Stomach smooth muscle (tissue), 2 donors: ENCODE measurements at regions not wholly inside any gene's neighbourhood (a gene's known extent, or its start where the extent isn't known, plus 50 kb on each side); places are given as distances from the start of the nearest gene placed in this dataset.

ENCODE experiments used
- H3K27ac ChIP-seq: one replicate; pipeline ENCODE4 v1.7.0; 2013; ENCODE audit warnings: mild to moderate bottlenecking, low read length, inconsistent platforms
- H3K27me3 ChIP-seq, 2 donors: one replicate each; pipeline ENCODE4 v1.7.0; 2013; ENCODE audit warnings: low read length in 2 of 2; ENCODE audit not compliant: insufficient read depth in 2 of 2, control insufficient read depth in 1 of 2
- H3K36me3 ChIP-seq, 2 donors: one replicate each; pipeline ENCODE4 v1.7.0; 2013; ENCODE audit warnings: low read length in 2 of 2; ENCODE audit not compliant: control insufficient read depth in 2 of 2, insufficient read depth in 2 of 2
- H3K4me1 ChIP-seq: one replicate; pipeline ENCODE4 v1.7.0; 2013; ENCODE audit warnings: low read length; ENCODE audit not compliant: control insufficient read depth, insufficient read depth
- H3K4me3 ChIP-seq, 2 donors: one replicate each; pipeline ENCODE4 v1.7.0; 2013; ENCODE audit warnings: low read length in 2 of 2
- H3K9ac ChIP-seq, 2 donors: one replicate each; pipeline ENCODE4 v1.7.0; 2013; ENCODE audit warnings: low read length in 2 of 2, mild to moderate bottlenecking in 1 of 2
- H3K9me3 ChIP-seq, 2 donors: one replicate each; pipeline ENCODE4 v1.7.0; 2013; ENCODE audit warnings: low read length in 2 of 2; ENCODE audit not compliant: control insufficient read depth in 2 of 2
- donor health status: healthy.
- donor health status: Pancreatic carcinoma.

GRCh38 chr2:240209493-240209892 is 69.0 kb upstream of the OTOS start:
- Histone ChIP-seq H3K9ac (no peak overlapping the region), H3K36me3 (no peaks in the 10 kb centered on the region), H3K4me1 (no peaks in the 10 kb centered on the region), H3K4me3 (no peak overlapping the region), H3K27me3 (peaks cover 3 to 8% of the 10 kb centered on the region in 2 donors), H3K9me3 (peaks cover 4 to 5% of the 10 kb centered on the region in 2 donors), H3K27ac (no peak overlapping the region)

GRCh38 chr2:240210198-240210965 is 69.9 kb upstream of the OTOS start:
- Histone ChIP-seq H3K9me3 (peaks cover 4 to 5% of the 10 kb centered on the region in 2 donors), H3K36me3 (no peaks in the 10 kb centered on the region), H3K9ac (no peak overlapping the region), H3K27ac (no peak overlapping the region), H3K27me3 (peaks cover under 1 to 6% of the 10 kb centered on the region in 2 donors), H3K4me3 (no peak overlapping the region), H3K4me1 (no peaks in the 10 kb centered on the region)

GRCh38 chr2:240211096-240211495 is 70.6 kb upstream of the OTOS start:
- Histone ChIP-seq H3K4me1 (no peaks in the 10 kb centered on the region), H3K4me3 (no peak overlapping the region), H3K27me3 (peaks cover 0 to 6% of the 10 kb centered on the region in 2 donors), H3K9ac (no peak overlapping the region), H3K36me3 (no peaks in the 10 kb centered on the region), H3K9me3 (peaks cover 4 to 5% of the 10 kb centered on the region in 2 donors), H3K27ac (no peak overlapping the region)

DNA sequence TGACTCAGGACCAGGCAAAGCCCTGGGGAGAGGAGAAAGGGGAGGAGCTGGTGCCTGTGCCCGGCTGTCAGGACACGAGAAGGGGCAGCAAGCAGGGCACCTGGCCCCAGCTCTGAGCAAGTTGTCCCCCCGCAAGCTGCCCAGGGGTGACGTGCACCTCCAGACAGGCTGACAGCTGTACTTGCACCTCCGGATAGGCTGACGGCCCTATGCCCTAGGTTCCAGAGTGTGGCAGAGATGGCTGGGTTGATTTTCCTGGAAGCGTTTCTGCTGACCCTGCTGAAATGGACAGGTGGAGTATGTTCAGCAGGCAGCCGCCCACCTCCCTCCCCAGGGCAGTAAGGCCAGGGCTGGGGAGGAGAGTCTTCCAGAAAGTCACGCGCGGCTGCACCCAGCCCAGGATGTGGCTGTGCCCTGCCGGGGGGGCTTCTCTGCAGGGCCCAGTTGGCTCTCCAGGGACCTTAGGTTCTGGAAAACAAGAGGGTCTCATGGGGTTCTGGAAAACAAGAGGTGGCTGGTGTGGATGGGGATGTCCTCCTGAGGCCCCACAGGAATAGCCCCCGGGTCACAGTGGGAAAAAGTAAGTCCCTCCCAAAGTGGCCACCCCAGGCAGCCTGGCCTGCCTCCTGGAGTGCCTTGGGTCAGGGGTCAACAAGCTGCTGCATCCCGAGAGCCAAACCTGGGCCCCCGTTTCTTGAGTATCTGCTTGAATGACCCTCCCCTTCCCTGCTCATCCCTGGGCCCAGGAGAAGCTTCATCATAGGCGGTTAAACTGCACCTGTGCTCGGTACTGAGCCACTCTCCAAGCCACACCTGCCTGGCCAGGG is 71.4 kb upstream of the OTOS start:
- H3K4me3 ChIP-seq = no peak overlapping the region
- no peaks in the 10 kb centered on the region for H3K36me3 ChIP-seq
- no peak overlapping the region for H3K9ac ChIP-seq
- peaks cover 0 to 6% of the 10 kb centered on the region in 2 donors for H3K27me3 ChIP-seq
- H3K27ac ChIP-seq = no peak overlapping the region
- peaks cover 0 to 5% of the 10 kb centered on the region in 2 donors for H3K9me3 ChIP-seq
- H3K4me1 ChIP-seq = no peaks in the 10 kb centered on the region

GRCh38 chr2:240212425-240213225 is 72.2 kb upstream of the OTOS start:
- Histone ChIP-seq H3K4me1 (no peaks in the 10 kb centered on the region), H3K36me3 (no peaks in the 10 kb centered on the region), H3K9ac (no peak overlapping the region), H3K27me3 (peaks cover 0 to 6% of the 10 kb centered on the region in 2 donors), H3K9me3 (peaks cover 0 to 3% of the 10 kb centered on the region in 2 donors), H3K4me3 (no peak overlapping the region), H3K27ac (no peak overlapping the region)

GRCh38 chr2:240213226-240213475 is 72.7 kb upstream of the OTOS start:
- Histone ChIP-seq H3K4me1 (no peaks in the 10 kb centered on the region), H3K27me3 (peaks cover 0 to 6% of the 10 kb centered on the region in 2 donors), H3K36me3 (no peaks in the 10 kb centered on the region), H3K9me3 (no peaks in the 10 kb centered on the region), H3K4me3 (no peak overlapping the region), H3K27ac (no peak overlapping the region), H3K9ac (no peak overlapping the region)

GRCh38 chr2:240213476-240214421 is 73.3 kb upstream of the OTOS start:
- Histone ChIP-seq H3K4me1 (no peaks in the 10 kb centered on the region), H3K9ac (no peak overlapping the region), H3K27me3 (peaks cover 0 to 6% of the 10 kb centered on the region in 2 donors), H3K36me3 (no peaks in the 10 kb centered on the region), H3K4me3 (no peak overlapping the region), H3K9me3 (no peaks in the 10 kb centered on the region), H3K27ac (no peak overlapping the region)

DNA sequence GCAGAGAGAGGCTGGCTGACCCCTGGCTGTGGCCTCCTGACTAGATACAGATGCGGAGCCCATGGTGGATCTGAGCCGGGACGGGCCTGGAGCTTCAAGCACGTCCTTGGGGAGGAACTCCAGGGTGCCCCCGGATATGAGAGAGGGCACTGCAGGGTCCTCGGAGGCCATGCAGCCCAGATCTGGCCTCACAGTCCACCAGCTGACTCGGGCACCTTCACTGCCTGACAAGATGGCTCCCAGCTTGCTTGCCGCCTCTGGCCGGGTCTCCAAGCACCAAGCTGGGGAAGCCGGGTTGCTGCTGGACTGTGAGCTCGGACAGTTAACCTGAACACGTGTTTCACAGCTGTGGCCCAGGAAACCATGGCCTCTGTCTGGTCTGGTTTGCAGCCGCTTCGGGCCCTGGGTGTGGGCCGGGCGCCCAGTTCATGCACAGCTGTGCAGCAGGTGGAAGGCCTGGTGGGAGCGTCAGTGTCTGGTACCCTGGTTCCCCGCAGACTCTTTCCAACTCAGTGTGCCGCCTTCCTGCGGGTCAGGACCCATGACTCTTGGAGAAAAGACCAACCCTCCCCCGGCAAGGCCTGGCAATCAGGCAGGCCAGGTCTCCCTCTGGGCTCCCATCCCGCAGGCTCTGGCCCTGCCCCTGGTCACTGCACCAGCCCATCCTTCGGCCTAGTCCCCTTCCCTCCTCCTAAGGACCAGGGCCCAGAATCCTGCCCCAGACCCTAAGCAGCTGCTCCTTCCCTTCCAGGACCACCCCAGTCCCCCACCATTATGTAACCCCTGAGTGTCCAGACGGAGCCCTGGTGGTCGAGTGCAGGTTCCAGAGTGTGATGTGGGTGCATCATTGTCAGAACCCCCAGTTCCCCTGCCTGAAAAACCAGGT is 74.6 kb upstream of the OTOS start:
- Histone ChIP-seq H3K36me3 (no peaks in the 10 kb centered on the region), H3K27me3 (peaks cover 0 to 6% of the 10 kb centered on the region in 2 donors), H3K9ac (no peak overlapping the region), H3K4me3 (no peak overlapping the region), H3K27ac (no peak overlapping the region), H3K9me3 (no peaks in the 10 kb centered on the region), H3K4me1 (no peaks in the 10 kb centered on the region)

DNA sequence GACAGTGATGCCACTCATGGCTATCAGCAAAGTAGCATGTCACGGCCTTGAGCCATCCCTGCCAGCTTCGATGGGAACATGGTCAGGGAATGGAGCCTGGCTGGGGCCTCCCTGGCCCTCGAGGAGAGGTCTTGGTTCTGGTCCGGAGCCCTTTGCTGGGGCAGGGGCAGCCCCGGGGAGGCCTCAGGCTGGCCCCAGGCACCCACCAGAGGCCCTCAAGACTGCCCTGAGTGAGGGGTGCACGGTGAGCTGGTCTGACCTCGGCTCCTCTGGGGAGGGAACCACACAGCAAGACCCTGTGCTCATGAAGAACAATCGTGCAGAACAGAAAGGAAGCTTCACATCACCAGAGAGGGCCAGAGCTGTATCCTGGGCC is 75.2 kb upstream of the OTOS start:
- Histone ChIP-seq H3K27me3 (peaks cover 0 to 6% of the 10 kb centered on the region in 2 donors), H3K4me1 (no peaks in the 10 kb centered on the region), H3K9ac (no peak overlapping the region), H3K27ac (no peak overlapping the region), H3K9me3 (no peaks in the 10 kb centered on the region), H3K36me3 (no peaks in the 10 kb centered on the region), H3K4me3 (no peak overlapping the region)
